Motor neuron (in vitro differentiated cells): ENCODE measurements at regions not wholly inside any gene's neighbourhood (a gene's known extent, or its start where the extent isn't known, plus 50 kb on each side); places are given as distances from the start of the nearest gene placed in this dataset.
A peak's percentile ranks its signal among the peaks of the same experiment; 100 is the strongest.

Experiments used
- ATAC-seq, 8 experiments: fragments of 200-7000 bp; cut with Tn5 transposase; replicated peaks in 6 of 8; 2 replicates each; pipeline ENCODE4 v1.8.0; 2021; ENCODE audit warnings: mild to moderate bottlenecking in 8 of 8, moderate library complexity in 8 of 8
- H3K27ac ChIP-seq, 2 donors: fragments of 250-450 bp; sonication (Bioruptor Pico); 2 replicates each; pipeline ENCODE4 v1.9.0; 2021; ENCODE audit warnings: antibody characterized with exemption in 2 of 2, mild to moderate bottlenecking in 2 of 2, moderate library complexity in 1 of 2
- H3K4me1 ChIP-seq, 2 donors: fragments of 250-450 bp; sonication (Bioruptor Pico); replicated peaks in 1 of 2; 2 replicates each; pipeline ENCODE4 v1.6.1; 2021; ENCODE audit warnings: antibody characterized with exemption in 2 of 2, mild to moderate bottlenecking in 2 of 2, moderate library complexity in 1 of 2
- H3K4me3 ChIP-seq, 5 donors: fragments of 250-450 bp; sonication (Bioruptor Pico); 2 replicates each; pipeline ENCODE4 v1.9.0; 2021; ENCODE audit warnings: antibody characterized with exemption in 5 of 5, mild to moderate bottlenecking in 5 of 5, moderate library complexity in 4 of 5
- WGBS, 10 experiments: fragments of 450-650 bp; shearing (Covaris generic); methylation state at CpG; one replicate each; pipeline ENCODE4 v1.0.0; 2022; 5-methylcytosine and 5-hydroxymethylcytosine counted together
- in situ Hi-C, 9 experiments: fragments of 400-800 bp; cut with MboI; loops; one replicate each; pipeline ENCODE4 v1.15.0; 2021; ENCODE audit warnings: low sequenced_read_pairs in 9 of 9, low pct_unique_long_range_greater_than_20kb in 2 of 9; ENCODE audit not compliant: unreplicated experiment in 9 of 9

GRCh38 chr5:144100702-144101101, 69.8 kb downstream of the YIPF5 start:
- no peak overlapping the region for H3K27ac ChIP-seq
- in situ Hi-C loops, result no loop called here
- ATAC-seq, result peak in 1 of 8 experiments; percentile 38
- 20 to 100% (median 83%) methylated on average over 1 of the region's 1 CpG; no CpG with 5 or more reads in 5 of the 10 experiments for WGBS, 10 experiments
- H3K4me3 ChIP-seq, result no peak overlapping the region
- no peaks in the 10 kb centered on the region for H3K4me1 ChIP-seq

- WGBS, 10 experiments, result 0 to 83% (median 71%) methylated on average over 1 of the region's 1 CpG; no CpG with 5 or more reads in 3 of the 10 experiments
- Histone ChIP-seq H3K4me3 (no peak overlapping the region), H3K27ac (no peak overlapping the region), H3K4me1 (no peaks in the 10 kb centered on the region)
- ATAC-seq, result no peak
- in situ Hi-C loops, result no loop called here
These were observed 68.8 kb downstream of the YIPF5 start for GRCh38 chr5:144101616-144102015.

DNA sequence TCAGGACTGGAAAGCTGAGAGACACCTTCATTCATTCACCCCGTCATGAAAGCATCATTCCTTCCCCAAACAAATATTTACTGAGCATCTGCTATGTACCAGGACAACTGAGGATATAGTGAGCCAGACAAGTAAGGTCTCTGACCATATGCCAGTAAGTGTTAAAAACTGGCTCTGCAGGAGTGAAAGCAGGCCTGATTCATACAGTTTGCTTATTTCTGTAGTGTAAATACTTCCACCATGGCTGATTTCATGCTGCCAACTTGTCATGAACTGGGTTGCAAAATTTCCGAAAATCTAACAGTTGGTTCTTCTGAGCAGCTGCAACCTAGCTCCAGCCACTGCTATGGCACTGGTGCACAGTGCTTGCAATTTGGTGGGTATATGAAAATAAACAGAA, 68.1 kb downstream of the YIPF5 start:
- in situ Hi-C loops, result no loop called here
- Histone ChIP-seq H3K4me1 (no peaks in the 10 kb centered on the region), H3K27ac (no peak overlapping the region), H3K4me3 (no peak overlapping the region)
- 63 to 100% (median 82%) methylated on average over 1 to 2 of the region's 2 CpGs; no CpG with 5 or more reads in 3 of the 10 experiments for WGBS, 10 experiments
- no peak for ATAC-seq

DNA sequence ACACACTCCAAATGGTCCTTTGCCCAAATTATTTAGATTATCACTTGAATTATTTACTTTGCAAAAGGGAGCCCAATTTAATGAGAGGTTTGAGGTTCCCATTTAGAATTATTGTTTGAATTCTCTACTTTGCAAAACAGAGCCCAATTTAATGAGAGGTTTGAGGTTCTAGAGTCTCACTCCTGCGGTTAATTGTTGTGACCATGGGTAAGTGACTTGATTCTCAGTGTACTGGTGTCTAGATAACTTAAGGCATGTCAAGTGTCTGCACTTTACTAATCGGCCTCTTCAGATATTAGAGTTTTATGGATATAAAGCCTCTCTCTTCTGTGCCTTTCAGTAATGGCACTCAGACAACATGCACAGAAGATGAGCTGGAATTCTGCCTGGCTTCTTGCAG, 67.5 kb downstream of the YIPF5 start:
- WGBS, 10 experiments, result 62 to 100% (median 95%) methylated on average over 1 to 2 of the region's 2 CpGs; no CpG with 5 or more reads in 2 of the 10 experiments
- no peaks in the 10 kb centered on the region for H3K4me1 ChIP-seq
- in situ Hi-C loops, result no loop called here

DNA sequence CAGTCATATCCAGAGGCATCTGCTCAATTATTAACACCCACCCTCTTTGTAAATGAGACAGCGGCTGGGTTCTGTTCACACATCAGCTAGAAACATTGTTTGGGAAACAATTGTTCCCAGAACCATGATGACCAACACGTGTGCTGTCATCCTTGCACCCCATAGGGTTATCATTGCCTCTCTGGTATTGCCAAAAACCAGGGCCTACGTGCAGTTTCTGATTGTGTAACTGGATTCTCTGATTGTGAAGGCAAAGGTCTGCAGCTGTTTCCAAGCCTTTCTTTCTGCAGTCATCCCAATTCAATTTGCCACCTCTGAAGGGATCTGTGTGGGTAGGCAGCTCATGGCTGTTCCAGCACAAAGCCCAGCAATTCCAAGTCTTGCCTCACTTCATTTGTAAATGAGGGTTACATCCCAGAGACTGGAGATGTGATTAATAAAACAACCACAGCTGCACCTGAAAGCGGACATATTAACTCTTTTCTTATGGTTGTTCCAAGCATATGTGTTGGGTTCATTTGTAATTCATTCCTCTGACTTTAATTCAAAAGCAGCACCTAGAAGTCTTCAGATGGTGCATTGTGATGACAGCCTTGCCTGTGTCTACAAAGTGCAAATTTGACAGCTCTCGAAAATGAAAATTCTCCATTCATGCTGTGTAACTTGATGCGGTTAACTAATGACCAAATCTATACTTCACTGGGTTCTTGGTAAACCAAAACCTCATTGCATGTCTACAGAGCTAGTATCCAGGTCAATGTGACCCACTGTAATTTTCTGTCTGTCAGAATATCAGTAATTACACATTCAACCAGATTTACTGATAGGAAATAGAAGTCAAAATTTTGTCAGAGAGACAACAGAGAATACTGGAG, 66.6 kb downstream of the YIPF5 start:
- ATAC-seq, result peak in 2 of 8 experiments; percentile 25 to 55
- in situ Hi-C loops, result no loop called here
- Histone ChIP-seq H3K4me1 (no peaks in the 10 kb centered on the region), H3K27ac (no peak overlapping the region), H3K4me3 (no peak overlapping the region)
- 0 to 94% (median 54%) methylated on average over 1 to 4 of the region's 6 CpGs; no CpG with 5 or more reads in 1 of the 10 experiments for WGBS, 10 experiments

More for the DNA sequence above, 67.5 kb downstream of the YIPF5 start:
- H3K27ac ChIP-seq, result no peak overlapping the region
- ATAC-seq, result no peak
- no peak overlapping the region for H3K4me3 ChIP-seq

GRCh38 chr5:144105371-144105770, 65.1 kb downstream of the YIPF5 start:
- Histone ChIP-seq H3K4me1 (no peaks in the 10 kb centered on the region), H3K4me3 (no peak overlapping the region), H3K27ac (no peak overlapping the region)
- WGBS, 10 experiments, result 38 to 100% (median 100%) methylated on average over 1 of the region's 1 CpG; no CpG with 5 or more reads in 1 of the 10 experiments
- ATAC-seq, result no peak
- in situ Hi-C loops, result no loop called here

GRCh38 chr5:144108131-144108530, 62.3 kb downstream of the YIPF5 start:
- Histone ChIP-seq H3K4me1 (no peaks in the 10 kb centered on the region), H3K27ac (no peak overlapping the region), H3K4me3 (no peak overlapping the region)
- in situ Hi-C loops, result no loop called here
- ATAC-seq, result no peak
